ENCODE measurements at regions not wholly inside any gene's neighbourhood (a gene's known extent, or its start where the extent isn't known, plus 50 kb on each side); places are given as distances from the start of the nearest gene placed in this dataset.

DNA sequence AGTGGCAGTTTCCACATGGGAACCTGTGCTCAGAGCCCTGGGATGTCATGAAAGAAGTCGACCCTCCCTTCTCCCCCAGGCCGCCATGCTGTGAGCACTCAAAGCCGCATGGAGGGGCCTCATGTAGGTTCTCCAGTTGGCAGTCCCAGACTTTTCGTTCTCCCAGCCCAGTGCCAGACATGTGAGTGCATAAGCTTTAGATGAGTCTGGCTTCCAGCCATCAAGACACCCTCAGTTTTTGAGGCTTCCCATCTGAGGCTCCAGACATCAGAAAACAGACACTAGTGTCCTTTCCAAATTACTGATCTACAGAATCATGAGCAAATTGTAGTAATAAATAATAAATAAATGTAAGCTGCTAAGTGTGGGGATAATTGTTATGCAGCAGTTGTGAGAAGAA lies 136.5 kb upstream of the AGBL1 start:
- no peak for DNase-seq

DNA sequence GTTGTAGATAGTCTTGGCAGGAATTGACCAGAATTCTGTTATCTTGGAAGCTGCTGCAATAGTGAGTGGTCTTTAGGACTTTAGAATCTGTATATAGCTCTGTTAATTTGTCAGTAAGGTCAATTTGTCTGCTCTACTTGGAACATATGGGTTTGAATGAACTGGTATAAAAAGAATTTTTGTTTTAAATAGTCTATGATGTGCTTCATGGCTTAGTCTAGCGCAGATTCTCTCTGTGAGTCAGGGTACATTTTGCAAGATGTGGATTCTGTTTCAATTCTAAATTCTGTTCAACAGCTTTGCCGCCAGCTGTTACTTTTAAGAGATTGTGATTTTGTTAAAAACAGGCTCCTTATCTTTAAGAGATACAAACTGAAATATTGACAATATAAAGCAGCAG lies 135.9 kb upstream of the AGBL1 start:
- DNase-seq: no peak

DNA sequence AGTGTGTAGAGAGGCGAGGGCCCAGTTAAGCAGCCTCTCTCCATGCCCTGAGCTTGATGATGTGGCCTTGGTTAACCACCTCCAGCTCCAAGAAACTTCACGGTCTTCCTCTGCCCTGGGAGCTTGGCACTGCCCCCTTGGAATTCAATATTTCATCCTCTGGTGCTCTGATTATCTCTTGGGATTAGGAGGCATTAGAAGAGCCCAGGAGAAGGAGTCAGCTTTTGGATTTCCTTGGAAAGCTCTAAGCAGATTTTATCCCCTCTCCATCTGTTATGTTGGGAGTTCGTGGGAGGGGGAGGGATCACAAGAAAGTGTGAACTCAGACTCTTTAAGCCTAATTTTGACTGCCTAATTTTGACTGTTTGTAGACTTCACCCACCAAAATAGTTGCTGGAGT lies 132.7 kb upstream of the AGBL1 start:
- DNase-seq: no peak

DNA sequence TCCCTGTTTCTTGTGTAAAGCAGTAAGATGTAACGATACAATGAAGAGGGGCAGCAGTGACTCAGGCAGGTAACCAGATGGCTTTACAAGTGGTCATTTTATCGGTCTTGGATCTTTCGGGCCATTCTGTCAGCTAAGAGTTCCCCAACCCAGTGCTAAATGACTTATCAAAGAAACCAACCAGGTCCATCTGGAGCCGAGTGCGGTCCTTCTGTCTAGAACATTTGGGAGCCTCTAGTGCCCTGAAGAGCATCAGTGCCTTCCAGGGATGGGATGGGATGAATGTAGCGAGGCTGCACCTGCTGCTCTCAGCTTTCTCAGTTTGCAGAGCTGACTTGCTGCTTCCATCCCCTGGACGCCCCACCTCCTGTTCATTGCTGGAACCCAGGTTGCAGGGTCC lies 131.7 kb upstream of the AGBL1 start:
- DNase-seq: no peak

- DNase-seq: no peak
Observed at GRCh38 chr15:85950101-85950500, 129.6 kb upstream of the AGBL1 start.

DNA sequence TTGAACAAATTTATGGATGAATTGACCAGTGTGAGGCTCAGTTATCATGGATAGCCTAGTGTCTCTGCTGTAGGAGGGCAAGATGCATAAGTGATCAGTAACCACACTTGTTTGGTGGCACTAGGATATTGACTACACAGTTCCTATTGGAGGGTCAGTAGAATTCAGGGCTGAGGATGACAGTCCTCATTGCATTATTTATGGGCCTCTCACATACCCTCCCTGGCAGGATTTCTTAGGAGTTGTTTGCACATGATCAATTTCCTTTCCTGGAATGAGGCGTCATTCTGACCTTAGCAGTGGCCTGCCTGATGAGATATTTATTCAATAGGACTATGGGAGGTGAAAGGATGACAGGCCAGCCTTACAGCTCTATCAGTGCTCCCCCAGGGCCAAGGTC lies 125.1 kb upstream of the AGBL1 start:
- DNase-seq: no peak

DNA sequence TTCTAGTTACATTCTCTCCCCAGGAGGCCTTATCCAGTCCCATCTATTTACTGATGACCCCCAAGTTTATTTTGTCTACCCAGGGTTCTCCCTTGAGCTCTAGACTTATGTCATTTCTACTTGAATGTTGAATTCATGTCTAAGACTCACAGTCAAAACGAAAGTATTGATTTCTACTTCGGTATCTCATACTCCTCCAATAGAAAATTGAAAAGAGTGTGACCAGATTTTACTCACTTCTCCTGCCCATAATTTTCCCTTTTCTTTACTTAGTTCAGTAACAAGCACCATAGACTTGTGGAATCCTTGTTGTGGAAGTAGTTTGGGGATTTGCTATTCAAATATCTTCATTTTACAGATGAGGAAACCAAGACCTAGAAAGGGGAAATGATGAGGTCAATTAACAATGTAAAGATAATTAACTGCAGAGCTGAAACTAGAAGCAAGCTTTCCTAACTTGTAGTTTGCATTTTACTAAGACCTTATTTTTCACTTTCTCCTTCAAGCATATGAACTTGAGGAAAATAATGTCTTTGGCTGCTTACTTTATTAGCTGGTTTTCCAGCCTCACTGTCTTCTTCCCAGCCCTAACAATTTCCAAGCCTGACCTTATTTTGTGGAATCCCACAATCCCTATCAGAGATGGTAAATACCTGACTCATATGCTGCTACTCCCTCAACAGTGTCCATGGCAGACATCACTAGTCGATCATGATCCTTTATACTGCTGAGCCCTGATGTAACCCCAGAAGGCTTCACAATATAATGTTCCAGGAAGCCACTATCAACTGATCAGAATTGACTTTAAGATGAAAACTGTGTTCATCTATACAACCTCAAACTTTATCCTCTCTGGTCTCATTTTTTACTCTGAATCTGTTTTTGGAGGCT lies 123.9 kb upstream of the AGBL1 start:
- DNase-seq: no peak

- DNase-seq: no peak
Observed at GRCh38 chr15:85956532-85957275, 123.0 kb upstream of the AGBL1 start.

DNA sequence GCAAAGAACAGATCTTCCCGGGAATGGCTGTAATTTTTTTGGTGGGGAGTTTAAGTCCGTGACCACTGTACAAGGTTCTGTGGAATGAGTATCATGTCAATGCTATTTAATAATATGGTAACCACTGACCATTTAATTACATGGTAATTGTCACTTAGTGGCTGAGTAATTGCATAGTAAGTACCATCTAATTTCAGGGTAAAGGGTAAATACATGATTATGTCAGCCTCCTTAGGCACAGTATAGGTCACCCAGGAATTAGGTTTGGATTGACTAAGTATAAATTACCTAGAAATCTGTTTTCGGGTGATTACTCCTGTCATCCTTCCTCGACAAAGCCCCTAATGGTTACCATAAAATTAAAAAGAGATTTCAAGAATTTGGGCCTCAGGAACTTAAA lies 120.1 kb upstream of the AGBL1 start:
- no peak for DNase-seq

GRCh38 chr15:85960381-85960780 lies 119.3 kb upstream of the AGBL1 start:
- DNase-seq: no peak

GRCh38 chr15:85961821-85962220 lies 117.8 kb upstream of the AGBL1 start:
- DNase-seq: no peak

GRCh38 chr15:85963262-85963760 lies 116.4 kb upstream of the AGBL1 start:
- DNase-seq: no peak

DNA sequence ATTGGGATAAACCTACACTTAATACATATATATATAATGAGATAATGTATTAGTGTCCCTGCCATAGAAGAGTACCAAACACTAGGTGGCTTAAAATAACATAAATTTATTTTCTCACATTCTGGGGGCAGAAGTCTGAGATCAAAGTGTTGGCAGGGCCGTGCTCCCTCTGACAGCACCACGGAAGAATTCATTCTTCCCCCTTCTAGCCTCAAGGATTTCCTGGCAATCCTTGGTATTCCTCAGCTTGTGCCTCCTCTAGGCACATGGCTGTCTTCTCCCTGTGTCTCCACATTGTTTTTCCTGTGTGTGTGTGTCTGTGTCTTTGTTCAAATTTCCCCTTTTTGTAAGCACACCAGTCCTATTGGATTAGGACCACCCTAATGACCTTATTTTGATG lies 115.2 kb upstream of the AGBL1 start:
- DNase-seq: no peak

GRCh38 chr15:85967553-85967952 lies 112.1 kb upstream of the AGBL1 start:
- no peak for DNase-seq

DNA sequence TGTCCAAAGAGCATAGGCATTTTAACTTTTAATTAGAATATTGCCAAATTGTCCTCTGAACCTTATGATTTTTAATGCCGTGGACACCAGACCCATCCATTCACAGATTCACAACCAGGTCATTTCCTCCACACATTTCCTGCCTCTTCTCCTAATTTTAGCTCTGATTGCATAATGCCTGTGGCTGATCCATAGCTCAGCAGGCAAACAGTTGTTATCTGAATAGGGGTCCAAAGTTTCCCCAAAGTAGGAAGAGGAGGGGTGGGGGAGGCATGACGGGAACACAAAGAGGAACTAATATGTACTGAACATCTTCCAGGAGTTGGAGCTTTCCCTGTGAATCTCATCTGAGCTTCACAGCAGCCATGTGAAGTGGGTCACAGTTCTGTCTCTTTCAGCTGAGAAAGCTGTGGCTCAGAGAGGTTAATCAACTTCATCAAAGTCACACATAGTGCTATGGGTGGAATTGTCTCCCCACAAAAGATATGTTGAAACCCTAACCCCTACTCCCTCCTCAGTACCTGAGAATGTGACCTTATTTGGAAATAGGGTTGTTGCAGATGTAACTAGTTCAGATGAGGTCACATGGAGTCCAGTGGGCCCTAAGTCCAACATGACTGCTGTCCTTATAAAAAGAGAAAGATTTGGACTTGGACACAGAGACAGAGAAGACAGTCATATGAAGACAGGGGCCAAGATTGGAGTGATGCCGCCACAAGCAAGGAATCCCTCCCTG lies 106.7 kb upstream of the AGBL1 start:
- DNase-seq: no peak

- no peak for DNase-seq
Observed at GRCh38 chr15:85973584-85974347, 105.9 kb upstream of the AGBL1 start.

GRCh38 chr15:85974348-85974705 lies 105.3 kb upstream of the AGBL1 start:
- no peak for DNase-seq

- no peak for DNase-seq
Observed at GRCh38 chr15:85974742-85975141, 104.9 kb upstream of the AGBL1 start.

- no peak for DNase-seq
Observed at GRCh38 chr15:85976102-85976501, 103.6 kb upstream of the AGBL1 start.

DNA sequence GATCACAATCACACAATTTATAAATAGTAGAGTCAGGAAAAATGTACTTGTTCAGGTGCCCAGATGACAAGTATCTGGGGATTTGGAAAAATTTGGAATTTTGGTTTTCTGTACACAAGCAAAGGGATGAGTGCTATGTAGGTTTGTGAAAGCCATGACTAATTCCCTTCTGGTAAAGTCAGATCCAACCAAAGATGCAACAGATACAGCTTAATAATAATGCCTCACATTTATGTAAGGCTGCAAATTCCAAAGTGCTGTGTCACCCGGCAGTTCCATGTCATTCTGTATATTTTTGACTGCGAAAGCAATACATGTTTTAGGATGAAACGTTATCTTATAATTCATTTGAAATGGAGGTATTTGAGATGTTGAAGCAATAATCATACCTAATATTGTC lies 102.7 kb upstream of the AGBL1 start:
- DNase-seq: no peak

- no peak for DNase-seq
Observed at GRCh38 chr15:85977586-85977985, 102.1 kb upstream of the AGBL1 start.

- DNase-seq: no peak
Observed at GRCh38 chr15:85979929-85980328, 99.7 kb upstream of the AGBL1 start.

- no peak for DNase-seq
Observed at GRCh38 chr15:85980946-85981345, 98.7 kb upstream of the AGBL1 start.

Data from NCI-H1105 (cell line).